ENCODE measurements at regions not wholly inside any gene's neighbourhood (a gene's known extent, or its start where the extent isn't known, plus 50 kb on each side); places are given as distances from the start of the nearest gene placed in this dataset.

DNA sequence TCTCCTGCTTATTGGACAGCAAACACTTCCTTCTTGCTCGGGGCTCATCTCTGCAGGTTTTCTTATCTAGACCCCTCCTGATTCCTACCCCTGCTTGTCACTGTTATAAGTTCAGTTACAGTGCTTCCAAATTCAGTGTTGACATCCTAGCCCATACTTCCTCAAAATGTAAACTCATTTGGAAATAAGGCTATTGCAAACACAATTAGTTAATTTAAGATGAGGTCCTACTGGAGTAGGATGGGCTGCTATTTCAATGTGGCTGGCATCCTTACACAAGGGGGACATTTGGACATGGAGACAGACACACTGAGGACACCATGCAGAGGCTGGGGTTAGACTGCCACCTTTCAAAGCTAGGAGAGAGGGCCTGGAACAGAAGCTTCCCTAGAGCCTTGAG, 85.2 kb upstream of the NPVF start:
- TF ChIP-seq, protein P1, sequence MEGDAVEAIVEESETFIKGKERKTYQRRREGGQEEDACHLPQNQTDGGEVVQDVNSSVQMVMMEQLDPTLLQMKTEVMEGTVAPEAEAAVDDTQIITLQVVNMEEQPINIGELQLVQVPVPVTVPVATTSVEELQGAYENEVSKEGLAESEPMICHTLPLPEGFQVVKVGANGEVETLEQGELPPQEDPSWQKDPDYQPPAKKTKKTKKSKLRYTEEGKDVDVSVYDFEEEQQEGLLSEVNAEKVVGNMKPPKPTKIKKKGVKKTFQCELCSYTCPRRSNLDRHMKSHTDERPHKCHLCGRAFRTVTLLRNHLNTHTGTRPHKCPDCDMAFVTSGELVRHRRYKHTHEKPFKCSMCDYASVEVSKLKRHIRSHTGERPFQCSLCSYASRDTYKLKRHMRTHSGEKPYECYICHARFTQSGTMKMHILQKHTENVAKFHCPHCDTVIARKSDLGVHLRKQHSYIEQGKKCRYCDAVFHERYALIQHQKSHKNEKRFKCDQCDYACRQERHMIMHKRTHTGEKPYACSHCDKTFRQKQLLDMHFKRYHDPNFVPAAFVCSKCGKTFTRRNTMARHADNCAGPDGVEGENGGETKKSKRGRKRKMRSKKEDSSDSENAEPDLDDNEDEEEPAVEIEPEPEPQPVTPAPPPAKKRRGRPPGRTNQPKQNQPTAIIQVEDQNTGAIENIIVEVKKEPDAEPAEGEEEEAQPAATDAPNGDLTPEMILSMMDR (IDR thresholded peaks at IDR 0.05; ENCODE audit: unreplicated experiment): no peak
- Mint-ChIP-seq H3K4me3 (ENCODE audit: unreplicated experiment) (no peak overlapping the region), H3K27ac (ENCODE audit: unreplicated experiment) (no peak overlapping the region), H3K27me3 (ENCODE audit: unreplicated experiment) (peaks cover 2% of the 10 kb centered on the region), H3K9me3 (ENCODE audit: unreplicated experiment) (no peaks in the 10 kb centered on the region), H3K36me3 (ENCODE audit: low read depth, unreplicated experiment) (no peaks in the 10 kb centered on the region), H3K4me1 (ENCODE audit: unreplicated experiment) (peaks cover 12% of the 10 kb centered on the region)
- DNase-seq (ENCODE audit: low spot score): no peak

DNA sequence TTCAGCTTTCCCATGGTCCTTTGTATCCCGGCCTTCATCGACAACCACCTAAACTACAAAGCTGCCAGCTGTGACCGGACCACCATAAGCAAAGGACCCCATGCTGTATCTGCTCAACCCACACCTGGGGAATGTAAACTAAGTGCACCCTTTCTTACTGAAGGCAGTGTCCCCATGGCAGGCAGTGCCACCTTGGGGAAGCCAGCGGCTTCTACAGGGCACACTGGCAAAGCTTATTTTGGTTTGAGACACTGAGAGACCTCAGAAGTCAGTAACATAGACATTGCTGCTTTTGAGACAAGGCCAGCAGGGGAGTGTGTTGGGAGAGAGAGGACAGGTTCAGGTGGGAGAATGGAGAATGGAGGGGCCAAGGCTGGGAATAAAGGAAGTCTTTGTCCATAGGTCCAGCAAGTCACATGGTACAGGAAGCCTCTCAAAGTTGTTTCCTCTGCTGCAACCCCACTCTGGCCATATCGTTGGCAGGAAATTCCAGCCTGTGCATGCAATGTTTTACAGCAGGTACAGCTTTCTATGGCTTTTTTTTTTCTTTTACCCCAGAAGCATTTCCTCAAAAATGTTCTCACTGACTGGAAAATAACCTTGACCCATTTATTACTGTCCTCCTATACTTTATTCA, 85.9 kb upstream of the NPVF start:
- TF ChIP-seq, protein P1 (IDR thresholded peaks at IDR 0.05; ENCODE audit: unreplicated experiment): no peak
- H3K4me1 Mint-ChIP-seq (ENCODE audit: unreplicated experiment): peaks cover 12% of the 10 kb centered on the region
- no peaks in the 10 kb centered on the region for H3K36me3 Mint-ChIP-seq (ENCODE audit: low read depth, unreplicated experiment)
- H3K9me3 Mint-ChIP-seq (ENCODE audit: unreplicated experiment): no peaks in the 10 kb centered on the region
- DNase-seq (ENCODE audit: low spot score): no peak
- no peak overlapping the region for H3K4me3 Mint-ChIP-seq (ENCODE audit: unreplicated experiment)
- peaks cover 2% of the 10 kb centered on the region for H3K27me3 Mint-ChIP-seq (ENCODE audit: unreplicated experiment)
- H3K27ac Mint-ChIP-seq (ENCODE audit: unreplicated experiment): no peak overlapping the region

DNA sequence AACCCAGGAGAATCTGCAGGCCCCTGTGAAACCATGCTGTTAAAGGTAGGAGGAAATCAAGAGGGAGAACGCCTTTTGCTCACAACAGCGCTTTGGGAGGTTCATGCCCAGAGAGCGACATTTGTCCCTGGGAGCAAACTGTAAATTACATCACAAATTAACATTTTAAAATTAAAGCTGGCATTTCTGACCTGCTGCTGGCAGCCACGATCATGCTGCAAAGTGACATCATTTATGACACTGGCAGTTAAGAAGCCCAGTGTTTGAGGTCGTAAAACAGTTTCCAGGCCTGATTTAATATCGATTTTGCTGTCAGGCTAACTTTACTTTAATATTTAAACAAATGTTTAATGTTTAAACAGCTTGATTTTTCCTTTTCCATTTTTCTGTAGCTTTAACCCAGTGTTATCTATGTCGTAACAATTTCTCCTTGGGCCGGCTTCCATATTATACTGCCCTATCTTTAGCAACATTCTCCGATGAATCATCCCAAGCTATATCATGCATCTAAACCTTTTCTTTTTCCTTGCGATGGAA, 86.5 kb upstream of the NPVF start:
- no peaks in the 10 kb centered on the region for H3K9me3 Mint-ChIP-seq (ENCODE audit: unreplicated experiment)
- H3K4me1 Mint-ChIP-seq (ENCODE audit: unreplicated experiment): peaks cover 12% of the 10 kb centered on the region

DNA sequence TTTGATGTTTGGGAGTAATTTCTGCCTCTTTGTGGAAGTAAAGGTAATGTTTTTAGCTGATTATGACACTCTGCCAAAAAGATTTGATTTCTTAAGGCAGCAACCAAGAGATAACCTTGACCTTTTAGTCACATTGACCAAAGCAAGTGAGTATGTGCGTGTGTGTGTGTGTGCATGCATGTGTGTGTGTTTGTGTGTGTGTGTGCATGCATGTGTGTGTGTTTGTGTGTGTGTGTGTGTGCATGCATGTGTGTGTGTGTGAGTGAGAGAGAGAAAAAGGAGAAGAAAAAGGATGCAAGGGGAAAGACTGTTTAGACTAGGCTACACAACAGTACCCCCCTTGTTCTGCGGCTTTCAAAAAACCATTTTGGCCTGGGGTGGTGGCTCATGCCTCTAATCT, 88.1 kb upstream of the NPVF start:
- no peaks in the 10 kb centered on the region for H3K9me3 Mint-ChIP-seq (ENCODE audit: unreplicated experiment)
- H3K27me3 Mint-ChIP-seq (ENCODE audit: unreplicated experiment): peaks cover 2% of the 10 kb centered on the region
- H3K27ac Mint-ChIP-seq (ENCODE audit: unreplicated experiment): no peak overlapping the region
- no peak overlapping the region for H3K4me3 Mint-ChIP-seq (ENCODE audit: unreplicated experiment)
- peaks cover 12% of the 10 kb centered on the region for H3K4me1 Mint-ChIP-seq (ENCODE audit: unreplicated experiment)
- no peak for DNase-seq (ENCODE audit: low spot score)
- no peaks in the 10 kb centered on the region for H3K36me3 Mint-ChIP-seq (ENCODE audit: low read depth, unreplicated experiment)
- TF ChIP-seq, protein P1 (IDR thresholded peaks at IDR 0.05; ENCODE audit: unreplicated experiment): no peak

More for the DNA sequence above, 86.5 kb upstream of the NPVF start:
- TF ChIP-seq, protein P1 (IDR thresholded peaks at IDR 0.05; ENCODE audit: unreplicated experiment): no peak
- Mint-ChIP-seq H3K27ac (ENCODE audit: unreplicated experiment) (no peak overlapping the region), H3K27me3 (ENCODE audit: unreplicated experiment) (peaks cover 2% of the 10 kb centered on the region), H3K36me3 (ENCODE audit: low read depth, unreplicated experiment) (no peaks in the 10 kb centered on the region), H3K4me3 (ENCODE audit: unreplicated experiment) (no peak overlapping the region)
- DNase-seq (ENCODE audit: low spot score): no peak

- H3K9me3 Mint-ChIP-seq (ENCODE audit: unreplicated experiment): no peaks in the 10 kb centered on the region
- no peak overlapping the region for H3K27ac Mint-ChIP-seq (ENCODE audit: unreplicated experiment)
- H3K4me1 Mint-ChIP-seq (ENCODE audit: unreplicated experiment): peaks cover 12% of the 10 kb centered on the region
- DNase-seq (ENCODE audit: low spot score): no peak
- TF ChIP-seq, protein P1 (IDR thresholded peaks at IDR 0.05; ENCODE audit: unreplicated experiment): no peak
- H3K36me3 Mint-ChIP-seq (ENCODE audit: low read depth, unreplicated experiment): no peaks in the 10 kb centered on the region
- H3K4me3 Mint-ChIP-seq (ENCODE audit: unreplicated experiment): no peak overlapping the region
- peaks cover 2% of the 10 kb centered on the region for H3K27me3 Mint-ChIP-seq (ENCODE audit: unreplicated experiment)
Measured at GRCh38 chr7:25318047-25318446, 89.8 kb upstream of the NPVF start.
